NCI-H128 (cell line): ENCODE measurements at regions not wholly inside any gene's neighbourhood (a gene's known extent, or its start where the extent isn't known, plus 50 kb on each side); places are given as distances from the start of the nearest gene placed in this dataset.
"Not testable (repeated sequence)": the region's sequence is repeated elsewhere in the genome, so short reads cannot be mapped to it uniquely, and the experiment has no call there.

Experiments
- DNase-seq: peaks from one replicate; lab custom pipeline; 2025; ENCODE audit not compliant: unreplicated experiment; lab: John Stamatoyannopoulos, UW

DNA sequence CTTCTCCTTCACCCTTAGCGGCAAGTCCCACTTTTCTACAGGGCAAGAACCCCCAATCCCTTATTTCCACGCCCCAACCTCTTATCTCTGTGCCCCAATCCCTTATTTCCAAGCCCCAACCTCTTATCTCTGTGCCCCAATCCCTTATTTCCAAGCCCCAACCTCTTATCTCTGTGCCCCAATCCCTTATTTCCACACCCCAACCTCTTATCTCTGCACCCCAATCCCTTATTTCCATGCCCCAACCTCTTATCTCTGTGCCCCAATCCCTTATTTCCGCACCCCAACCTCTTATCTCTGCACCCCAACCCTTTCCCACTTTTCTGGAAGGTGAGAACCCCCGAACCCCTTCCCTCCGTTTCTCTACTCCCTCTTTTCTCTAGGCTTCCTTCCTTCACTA is 116.1 kb upstream of the GJE1 start:
- not testable (repeated sequence) for DNase-seq

DNA sequence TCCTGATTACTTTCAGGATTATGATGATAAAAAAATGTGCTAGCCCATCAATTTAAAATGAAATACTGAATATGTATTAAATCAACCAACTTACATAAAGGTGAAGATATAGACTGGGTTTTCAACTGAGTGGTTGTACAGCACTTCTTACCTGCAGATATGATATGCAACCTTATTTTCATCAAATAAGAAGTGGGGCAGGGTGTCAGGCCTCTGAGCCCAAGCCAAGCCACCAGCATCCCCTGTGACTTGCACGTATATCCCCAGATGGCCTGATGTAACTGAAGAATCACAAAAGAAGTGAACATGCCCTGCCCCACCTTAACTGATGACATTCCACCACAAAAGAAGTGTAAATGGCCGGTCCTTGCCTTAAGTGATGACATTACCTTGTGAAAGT is 117.3 kb upstream of the GJE1 start:
- DNase-seq: not testable (repeated sequence)

DNA sequence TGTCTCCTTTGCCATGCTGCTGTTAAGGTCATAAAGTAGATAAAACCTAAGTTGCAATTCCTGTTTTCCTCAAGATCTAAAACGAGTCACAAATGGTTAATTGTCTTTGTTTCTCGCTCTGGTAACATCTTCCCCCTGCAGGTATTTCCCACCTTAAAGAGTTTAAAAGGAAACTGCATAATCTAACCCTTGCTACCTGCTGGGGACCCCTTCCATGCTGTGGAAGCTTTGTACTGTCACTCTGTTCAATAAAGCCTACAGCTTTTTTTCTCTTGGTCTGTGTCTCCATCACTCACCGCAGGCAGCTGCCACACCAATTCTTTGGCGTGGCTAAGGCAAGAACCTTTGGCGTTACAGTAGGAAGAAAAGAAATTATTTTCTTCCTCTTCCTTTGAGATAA is 117.7 kb upstream of the GJE1 start:
- no peak for DNase-seq

DNA sequence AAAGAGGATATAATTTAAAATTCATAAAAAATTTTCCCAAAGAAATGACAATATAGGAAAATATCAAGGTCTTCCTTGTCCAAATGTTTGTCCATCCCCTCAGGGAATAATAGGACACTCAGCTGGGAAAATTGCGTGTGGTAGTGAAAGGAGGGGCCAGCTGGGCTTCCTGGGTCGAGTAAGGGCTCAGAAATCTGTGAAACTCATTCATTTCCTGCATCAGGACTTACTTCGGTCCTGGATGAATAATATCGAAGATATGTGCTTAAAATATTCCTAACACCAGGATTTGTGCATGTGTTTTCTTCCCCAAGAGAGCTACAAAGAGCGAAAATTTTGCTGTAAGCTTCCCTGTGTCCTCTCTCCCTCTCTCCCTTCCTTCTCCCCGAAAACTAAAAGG is 118.2 kb upstream of the GJE1 start:
- no peak for DNase-seq

DNA sequence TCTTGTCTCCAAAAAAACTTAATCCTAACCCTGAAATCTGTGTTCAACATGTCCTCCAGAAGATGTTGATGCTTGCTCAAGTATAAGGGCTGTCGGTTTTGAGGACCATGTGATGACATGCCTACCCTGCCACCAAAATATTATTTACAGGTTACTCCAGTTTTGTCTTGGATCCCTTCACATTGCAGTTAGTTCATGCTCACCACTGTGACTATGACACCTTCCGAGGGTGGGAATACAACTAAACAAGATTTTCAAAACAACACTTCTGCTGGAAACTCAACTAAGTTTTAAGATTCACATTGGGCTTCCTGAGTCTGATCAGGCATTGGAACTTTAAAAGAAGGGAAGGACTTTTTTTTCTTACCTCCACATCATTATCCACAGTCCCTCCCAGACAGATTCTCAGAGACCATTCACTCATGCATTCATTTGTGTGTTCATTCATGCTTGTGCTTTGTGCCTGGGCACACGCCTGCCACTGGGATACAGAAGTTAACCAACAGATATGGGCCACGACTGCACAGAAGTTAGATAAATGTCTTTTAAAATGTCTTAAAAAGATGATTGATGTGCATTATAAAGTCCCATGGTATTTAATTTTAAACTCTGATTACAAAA is 118.7 kb upstream of the GJE1 start:
- DNase-seq: no peak

DNA sequence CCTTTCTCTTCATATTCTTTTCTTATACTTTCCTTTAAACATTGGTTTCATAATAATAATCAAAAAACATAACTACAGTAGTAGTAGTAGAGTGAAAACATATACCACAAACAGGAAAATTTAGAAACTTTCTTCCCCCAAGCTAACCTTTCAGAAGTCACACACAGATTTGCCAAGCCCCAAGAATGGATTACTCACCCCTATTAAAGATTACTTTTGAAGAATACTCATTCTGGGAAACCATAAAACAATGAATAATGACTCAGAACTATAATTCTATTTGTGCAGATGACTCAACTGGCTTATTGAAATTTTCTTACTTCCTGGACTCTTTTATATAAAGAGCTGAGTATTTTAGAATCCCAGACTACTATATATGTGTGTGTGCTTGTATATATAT is 119.4 kb upstream of the GJE1 start:
- DNase-seq: no peak

DNA sequence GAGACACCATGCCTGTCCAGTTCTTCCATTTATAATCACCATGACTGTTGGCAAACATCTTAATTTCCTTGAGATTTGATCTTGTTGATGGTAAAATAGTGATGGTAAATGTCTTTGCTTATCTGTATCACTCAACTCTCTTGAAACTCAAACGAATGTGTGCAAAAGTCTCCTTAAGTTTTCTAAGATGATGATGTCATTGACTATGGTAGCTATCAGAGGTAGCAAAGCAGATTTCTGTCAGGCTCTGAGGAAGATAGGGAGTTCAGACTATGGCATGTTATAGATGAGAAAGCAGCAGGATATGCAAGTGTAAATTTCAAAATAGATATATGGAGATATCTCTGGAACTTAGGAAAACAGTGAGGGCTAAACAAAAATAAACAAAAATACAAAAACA is 121.0 kb upstream of the GJE1 start:
- no peak for DNase-seq

DNA sequence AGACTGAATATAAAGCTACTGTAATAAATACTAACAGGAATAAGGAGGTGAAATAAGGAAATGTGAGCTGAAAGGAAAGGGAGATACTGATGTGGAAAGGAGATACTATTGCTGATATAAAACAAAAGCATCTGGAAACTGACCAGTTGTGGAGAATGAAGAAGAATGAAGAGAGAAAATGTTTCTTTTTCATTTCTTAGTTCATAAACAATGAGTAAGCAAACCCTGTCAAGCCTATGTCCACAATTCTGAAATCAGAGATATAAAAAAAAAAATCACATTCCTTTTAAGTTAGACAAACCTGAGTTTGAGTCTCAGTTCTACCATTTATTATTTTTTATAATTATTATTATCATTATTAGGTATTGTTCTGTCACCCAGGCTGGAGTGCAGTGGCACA is 121.6 kb upstream of the GJE1 start:
- no peak for DNase-seq

DNA sequence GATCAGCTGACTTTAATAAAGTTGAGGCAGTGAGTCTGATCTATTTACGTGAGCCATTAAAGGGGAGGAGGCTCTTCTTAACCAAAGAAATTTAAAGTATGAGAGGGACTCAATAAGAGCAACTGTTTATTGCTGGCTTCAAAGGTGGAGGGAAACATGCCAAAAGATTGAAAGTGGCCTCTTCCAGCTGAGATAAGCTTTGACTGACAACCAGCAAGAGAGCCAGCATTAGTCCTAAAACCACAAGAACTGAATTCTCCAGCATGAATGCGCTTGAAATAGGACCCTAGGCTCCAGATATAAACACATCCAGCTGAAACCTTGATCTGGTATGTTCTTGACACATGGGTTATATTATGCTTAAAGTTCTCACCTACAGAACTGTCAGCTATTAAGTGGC is 123.1 kb upstream of the GJE1 start:
- no peak for DNase-seq

DNA sequence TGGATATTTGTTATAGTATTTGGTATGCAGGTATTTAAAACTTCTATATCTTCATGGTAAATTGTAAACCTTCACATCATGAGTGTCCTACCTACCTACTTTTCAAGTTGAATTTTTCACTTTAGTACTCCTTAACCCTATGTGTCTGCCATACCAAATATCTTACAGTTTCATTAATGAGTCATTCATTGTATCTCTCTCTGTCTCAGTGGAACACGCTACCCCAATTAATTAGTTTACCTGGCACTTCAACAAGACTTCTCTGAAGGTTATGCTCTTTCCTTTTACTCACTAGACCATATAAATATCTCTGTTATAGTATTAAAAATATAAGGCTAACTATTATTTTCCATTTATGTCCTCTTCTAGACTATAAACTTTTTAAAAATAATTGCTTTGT is 123.9 kb upstream of the GJE1 start:
- no peak for DNase-seq

DNA sequence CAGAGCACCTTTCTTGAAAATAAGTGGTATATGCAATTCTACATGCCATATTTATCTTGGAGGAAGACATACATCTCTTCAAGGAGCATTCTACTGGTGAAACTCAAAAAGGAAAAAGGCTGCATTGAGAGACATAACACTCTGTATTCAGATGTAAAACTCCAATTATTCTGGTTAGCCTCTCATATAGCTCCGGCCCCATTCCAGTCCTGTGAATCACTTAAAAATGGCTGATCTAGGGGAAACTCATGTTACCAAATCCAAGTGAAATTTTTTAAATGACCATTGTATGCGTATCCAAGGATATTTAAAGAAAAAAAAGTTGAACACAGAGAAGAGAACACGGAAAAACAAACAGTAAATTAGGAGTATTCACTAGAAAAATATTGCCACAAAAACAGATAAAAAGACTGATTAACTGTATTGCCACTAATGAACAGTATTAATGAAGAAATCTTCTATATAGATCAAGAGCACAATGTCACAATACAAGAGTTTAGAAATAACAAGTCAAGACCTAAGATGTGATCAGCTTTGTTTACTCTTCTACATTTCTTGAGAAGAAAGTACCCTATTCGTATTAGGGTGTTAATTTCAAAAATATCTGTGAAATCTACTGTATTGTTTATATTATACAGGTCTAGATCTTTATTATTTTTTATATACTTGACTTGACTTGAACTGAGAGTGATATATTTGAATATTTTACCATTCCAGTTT is 124.5 kb upstream of the GJE1 start:
- no peak for DNase-seq

DNA sequence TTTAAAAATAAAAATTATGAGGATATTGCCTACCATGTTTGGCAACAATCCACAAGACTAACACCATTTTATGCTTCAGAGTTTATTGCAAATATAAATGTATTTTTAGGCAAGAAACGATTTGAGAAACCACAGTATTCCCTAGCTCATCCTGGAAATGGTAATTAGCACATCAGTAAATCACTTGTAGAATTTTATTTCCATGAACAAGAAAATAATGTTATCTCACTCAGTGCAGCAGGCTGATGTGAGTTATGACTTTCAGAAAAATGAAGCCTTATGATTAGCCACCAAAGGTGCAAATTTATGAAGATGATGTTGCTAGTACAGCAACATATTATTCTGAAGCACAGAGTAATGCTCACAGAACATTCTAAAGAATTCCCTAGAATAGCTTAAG is 127.7 kb upstream of the GJE1 start:
- DNase-seq: no peak

DNA sequence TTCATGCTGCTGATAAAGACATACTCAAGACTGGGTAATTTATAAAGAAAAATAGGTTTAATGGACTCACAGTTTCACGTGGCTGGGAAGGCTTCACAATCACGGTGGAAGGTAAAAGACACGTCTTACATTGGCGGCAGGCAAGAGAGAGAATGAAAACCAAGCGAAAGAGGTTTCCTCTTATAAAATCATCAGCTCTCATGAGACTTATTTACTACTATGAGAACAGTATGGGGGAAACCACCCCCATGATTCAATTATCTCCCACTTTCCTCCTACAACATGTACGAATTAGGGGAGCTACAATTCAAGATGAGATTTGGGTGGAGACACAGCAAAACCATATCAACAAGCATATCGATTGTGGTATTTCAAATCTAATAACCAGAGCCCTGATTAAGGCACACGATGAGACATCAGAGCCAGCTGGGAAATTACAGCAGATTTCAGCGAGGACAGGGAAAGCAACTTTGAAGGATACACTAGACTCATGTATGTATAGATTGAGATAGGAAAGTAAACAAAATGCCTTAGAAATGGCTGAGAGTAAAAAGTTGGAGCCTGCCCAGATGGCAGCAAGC is 129.8 kb upstream of the GJE1 start:
- no peak for DNase-seq

DNA sequence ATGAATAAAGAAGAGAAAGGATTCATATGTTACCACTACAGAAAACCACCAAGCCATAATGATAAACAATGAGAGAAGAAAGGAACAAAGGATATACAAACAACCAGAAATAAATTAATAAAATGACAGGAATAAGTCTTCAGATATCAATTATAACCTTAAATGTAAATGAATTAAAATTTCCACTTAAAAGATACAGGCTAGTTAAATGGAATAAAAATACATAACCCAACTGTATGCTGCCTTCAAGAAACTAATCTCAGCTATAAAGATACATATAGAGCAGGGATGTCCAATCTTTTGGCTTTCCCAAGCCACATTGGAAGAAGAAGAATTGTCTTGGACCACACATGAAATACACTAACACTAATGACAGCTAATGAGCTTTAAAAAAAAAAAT is 135.9 kb upstream of the GJE1 start:
- DNase-seq: no peak

DNA sequence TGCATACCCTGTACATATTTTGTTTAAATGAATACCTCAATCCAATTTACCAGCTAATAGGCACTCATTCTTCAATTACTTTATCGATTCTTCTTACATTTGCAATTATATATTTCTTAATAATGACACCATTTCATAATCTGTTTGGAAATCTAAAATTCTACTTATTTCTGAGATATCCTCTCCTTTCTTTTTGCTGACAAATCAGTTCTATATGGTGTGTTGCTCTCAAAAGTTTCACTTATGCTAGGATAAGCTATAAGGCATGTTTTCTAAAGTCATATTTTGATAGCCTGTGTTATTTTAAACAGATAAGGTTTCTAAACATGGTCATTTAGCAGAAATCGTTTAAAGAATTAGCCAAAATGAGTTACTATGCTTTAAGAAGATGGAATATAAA is 140.6 kb upstream of the GJE1 start:
- no peak for DNase-seq

DNA sequence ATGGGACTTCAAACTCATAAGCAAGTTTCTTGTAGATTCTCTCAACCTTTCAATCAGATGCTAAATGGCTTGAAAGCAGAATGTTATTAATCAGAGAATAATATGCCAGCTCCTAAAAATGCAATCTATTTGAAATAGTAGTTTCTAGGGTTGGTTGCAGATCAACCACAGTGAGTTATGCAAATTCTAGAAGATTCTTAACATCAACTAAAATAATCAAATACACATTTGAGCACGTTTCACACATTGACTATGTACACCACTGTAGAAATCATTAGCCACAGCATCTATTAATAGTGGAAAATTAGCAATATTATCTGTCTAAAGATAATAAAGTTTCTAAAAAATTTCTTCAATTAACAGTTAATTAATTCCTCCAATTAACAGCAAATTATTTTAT is 141.9 kb upstream of the GJE1 start:
- no peak for DNase-seq

DNA sequence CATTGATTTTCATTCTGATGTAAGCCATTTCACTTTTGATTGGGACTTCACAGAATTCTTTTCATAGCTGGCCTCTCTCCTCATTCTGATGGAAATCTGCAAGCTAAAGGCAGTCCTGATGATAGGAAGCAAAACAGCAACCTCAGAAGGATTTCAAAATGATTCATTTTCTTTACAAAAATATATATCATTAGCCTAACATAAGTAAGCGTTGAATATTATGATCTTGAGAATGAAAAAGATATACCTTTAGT is 143.1 kb upstream of the GJE1 start:
- DNase-seq: no peak

DNA sequence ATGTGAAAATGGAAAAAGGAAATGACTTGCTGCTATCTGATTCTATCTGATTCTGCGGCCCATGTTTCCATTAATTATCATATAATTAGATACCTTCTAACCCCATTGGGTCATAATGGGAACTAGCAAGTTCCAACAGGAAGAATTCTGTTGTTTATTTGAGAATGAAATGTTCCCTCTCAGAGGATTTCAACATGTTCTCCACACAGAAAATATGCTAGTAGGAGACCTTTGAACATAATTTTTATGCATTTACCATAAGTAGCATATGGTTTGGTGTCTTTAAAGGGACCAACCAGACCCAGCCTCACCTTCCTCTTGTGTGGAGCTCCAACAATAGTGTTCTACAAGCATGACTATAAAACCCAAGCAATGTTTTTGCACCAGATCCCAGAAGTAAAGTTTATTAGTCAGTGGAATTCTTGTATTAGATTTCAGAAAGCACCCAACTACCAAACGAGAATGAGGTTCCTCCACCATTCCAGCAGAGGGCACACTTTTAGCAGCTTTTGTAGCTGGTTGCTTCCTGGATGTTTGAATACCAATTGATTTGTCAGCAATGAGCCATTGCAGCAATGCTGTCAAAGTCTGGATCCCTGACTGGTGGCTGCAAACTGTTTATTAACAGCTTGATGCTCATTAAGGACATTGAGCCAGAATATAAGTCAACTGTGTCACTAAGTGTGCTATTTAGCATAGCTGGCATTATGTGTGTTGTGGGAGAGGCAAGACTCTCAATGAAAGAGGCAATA is 143.6 kb upstream of the GJE1 start:
- no peak for DNase-seq

DNA sequence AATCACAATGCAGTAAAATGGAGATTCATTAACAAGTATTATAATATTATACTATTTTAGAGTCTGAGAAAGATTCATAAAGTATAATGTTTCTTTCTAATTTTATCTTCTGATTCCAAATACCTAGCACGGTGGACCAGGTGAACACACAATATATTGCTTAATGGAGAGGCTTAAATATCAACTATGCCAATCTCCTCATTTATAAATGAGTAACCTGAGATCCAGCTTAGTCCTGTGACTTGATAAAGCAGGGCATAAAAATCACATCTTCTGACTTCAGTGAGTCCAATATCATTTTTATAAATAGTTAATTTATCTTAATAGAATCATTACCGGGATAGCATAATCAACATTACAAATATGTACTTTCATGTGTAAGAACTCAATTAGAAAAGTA is 144.4 kb upstream of the GJE1 start:
- DNase-seq: no peak

DNA sequence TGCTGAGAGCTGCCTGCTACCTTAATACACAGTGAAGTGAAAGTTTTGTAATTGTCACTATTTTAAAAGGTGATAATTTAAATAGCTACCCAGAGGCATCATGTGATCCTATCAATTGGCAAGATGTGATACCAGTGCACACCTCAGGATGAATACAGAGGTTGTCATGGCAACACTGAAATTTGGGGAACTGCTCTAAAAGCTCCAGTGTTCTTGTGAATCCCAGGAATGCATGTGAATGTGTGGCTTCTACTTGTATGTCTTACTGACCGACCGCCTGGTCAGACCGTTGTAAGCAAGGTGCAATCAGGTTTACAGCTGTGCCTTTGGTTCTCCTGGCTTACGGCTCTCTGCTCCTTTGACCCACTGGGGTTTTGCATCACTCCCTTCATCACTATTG is 146.3 kb upstream of the GJE1 start:
- no peak for DNase-seq

DNA sequence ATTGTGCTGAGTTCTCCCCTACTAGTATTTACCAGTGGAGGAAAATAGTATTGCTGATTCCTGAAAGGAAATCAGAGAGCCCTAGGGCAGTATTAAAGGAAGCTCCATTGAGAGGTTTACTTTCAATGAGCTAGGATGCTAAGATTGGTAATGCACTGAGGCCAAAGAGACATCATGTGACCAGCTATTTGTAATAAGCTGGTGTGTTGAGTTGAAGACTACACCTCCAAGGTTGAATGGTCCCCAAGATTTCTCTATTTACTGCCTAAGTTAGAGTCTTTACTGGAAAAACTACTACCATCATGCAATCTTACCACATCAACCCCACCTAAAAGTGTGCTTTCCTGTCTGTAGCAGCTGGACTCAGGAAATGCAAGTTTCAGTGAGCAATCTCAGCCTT is 151.5 kb upstream of the GJE1 start:
- no peak for DNase-seq

DNA sequence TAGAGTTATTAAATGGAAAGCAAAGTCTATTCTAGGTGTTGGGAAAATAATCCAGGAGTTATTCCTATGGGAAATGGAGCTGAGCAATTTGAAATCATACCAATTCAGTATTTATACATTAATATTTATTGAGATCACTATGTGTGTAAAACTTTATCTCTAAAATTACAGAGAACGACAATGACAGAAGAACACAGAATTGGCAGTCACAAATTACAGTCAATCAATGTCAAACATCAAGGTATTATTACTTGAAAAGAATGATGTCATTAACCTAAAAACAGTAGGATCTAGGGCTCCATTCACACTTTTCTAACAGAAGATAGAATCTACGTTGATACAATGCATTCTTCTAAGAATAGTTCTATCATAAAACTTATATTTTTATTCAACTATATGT is 154.9 kb upstream of the GJE1 start:
- no peak for DNase-seq
